ENCODE measurements at regions not wholly inside any gene's neighbourhood (a gene's known extent, or its start where the extent isn't known, plus 50 kb on each side); places are given as distances from the start of the nearest gene placed in this dataset.

DNA sequence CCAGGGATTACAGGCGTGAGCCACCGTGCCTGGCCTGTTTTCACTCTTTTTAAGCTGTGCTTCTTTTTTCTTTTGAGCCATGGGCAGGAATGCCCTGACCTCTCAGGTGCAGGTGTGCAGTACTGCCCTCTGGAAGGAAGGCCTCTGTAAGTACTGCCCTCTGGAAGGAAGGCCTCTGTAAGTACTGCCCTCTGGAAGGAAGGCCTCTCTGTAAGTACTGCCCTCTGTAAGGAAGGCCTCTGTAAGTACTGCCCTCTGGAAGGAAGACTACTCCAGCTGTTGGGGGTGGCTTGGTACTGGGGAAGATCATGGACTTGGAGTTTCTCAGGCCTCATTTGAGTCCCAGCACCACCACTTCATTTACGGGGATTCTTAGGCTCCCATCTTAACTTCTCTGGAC lies 248.5 kb upstream of the ID2 start:
- H3K27me3 Mint-ChIP-seq (ENCODE audit: insufficient read depth): peaks cover 2% of the 10 kb centered on the region
- no peak overlapping the region for H3K27ac Mint-ChIP-seq
- H3K4me3 Mint-ChIP-seq: no peak overlapping the region
- H3K9me3 ChIP-seq (ENCODE audit: control insufficient read depth, low read length): no peaks in the 10 kb centered on the region
- no peaks in the 10 kb centered on the region for H3K36me3 Mint-ChIP-seq (ENCODE audit: low read depth)
- 85 to 99% methylated on average over 2 to 3 of the region's 3 CpGs for WGBS, 2 experiments (ENCODE audit: insufficient coverage in 1 of 2, insufficient read length in 1 of 2)
- no peaks in the 10 kb centered on the region for H3K4me1 ChIP-seq (ENCODE audit: control insufficient read depth, insufficient read depth, low read length)
- TF ChIP-seq, protein P1, sequence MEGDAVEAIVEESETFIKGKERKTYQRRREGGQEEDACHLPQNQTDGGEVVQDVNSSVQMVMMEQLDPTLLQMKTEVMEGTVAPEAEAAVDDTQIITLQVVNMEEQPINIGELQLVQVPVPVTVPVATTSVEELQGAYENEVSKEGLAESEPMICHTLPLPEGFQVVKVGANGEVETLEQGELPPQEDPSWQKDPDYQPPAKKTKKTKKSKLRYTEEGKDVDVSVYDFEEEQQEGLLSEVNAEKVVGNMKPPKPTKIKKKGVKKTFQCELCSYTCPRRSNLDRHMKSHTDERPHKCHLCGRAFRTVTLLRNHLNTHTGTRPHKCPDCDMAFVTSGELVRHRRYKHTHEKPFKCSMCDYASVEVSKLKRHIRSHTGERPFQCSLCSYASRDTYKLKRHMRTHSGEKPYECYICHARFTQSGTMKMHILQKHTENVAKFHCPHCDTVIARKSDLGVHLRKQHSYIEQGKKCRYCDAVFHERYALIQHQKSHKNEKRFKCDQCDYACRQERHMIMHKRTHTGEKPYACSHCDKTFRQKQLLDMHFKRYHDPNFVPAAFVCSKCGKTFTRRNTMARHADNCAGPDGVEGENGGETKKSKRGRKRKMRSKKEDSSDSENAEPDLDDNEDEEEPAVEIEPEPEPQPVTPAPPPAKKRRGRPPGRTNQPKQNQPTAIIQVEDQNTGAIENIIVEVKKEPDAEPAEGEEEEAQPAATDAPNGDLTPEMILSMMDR (conservative IDR thresholded peaks at IDR 0.05): peak; percentile 22
- H3K27me3 ChIP-seq (ENCODE audit: control insufficient read depth, insufficient read depth, low read length, poor library complexity, severe bottlenecking): no peaks in the 10 kb centered on the region
- no peak overlapping the region for H3K4me3 ChIP-seq (ENCODE audit: low read length)
- H3K36me3 ChIP-seq (ENCODE audit: control insufficient read depth, insufficient read depth, low read length): no peaks in the 10 kb centered on the region
- H3K4me1 Mint-ChIP-seq: no peaks in the 10 kb centered on the region
- H3K9ac ChIP-seq (ENCODE audit: extremely low read depth, low read length, poor library complexity, severe bottlenecking): no peak overlapping the region
- no peak overlapping the region for H3K27ac ChIP-seq (ENCODE audit: low read depth, low read length)
- DNase-seq: peak; percentile 38
- H3K9me3 Mint-ChIP-seq: peaks cover 10% of the 10 kb centered on the region

DNA sequence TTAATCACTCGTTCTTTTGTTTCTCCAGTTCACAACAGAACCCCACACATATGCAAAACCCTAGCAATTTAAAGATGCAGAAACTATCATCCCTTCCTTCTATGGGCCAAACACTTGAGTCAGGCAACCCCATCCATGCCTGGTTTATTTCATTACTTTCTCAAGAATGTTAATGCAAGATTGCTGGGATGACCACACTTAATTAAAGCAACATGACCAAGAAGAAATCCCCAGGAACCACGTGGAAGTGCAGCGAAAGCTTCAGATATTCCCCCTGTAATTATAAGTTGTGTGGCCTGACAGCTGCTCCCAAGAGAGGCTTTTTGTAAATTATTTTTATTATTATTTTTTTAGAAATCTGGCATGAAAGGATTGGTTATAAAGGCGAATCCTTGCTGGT lies 246.2 kb upstream of the ID2 start:
- Mint-ChIP-seq H3K4me3 (no peak overlapping the region), H3K27me3 (ENCODE audit: insufficient read depth) (peaks cover 2% of the 10 kb centered on the region), H3K36me3 (ENCODE audit: low read depth) (no peaks in the 10 kb centered on the region), H3K9me3 (peaks cover 10% of the 10 kb centered on the region), H3K27ac (no peak overlapping the region), H3K4me1 (peaks cover 6% of the 10 kb centered on the region)
- Histone ChIP-seq H3K9me3 (ENCODE audit: control insufficient read depth, low read length) (no peaks in the 10 kb centered on the region), H3K27ac (ENCODE audit: low read depth, low read length) (no peak overlapping the region), H3K9ac (ENCODE audit: extremely low read depth, low read length, poor library complexity, severe bottlenecking) (no peak overlapping the region), H3K27me3 (ENCODE audit: control insufficient read depth, insufficient read depth, low read length, poor library complexity, severe bottlenecking) (no peaks in the 10 kb centered on the region), H3K4me1 (ENCODE audit: control insufficient read depth, insufficient read depth, low read length) (no peaks in the 10 kb centered on the region), H3K36me3 (ENCODE audit: control insufficient read depth, insufficient read depth, low read length) (no peaks in the 10 kb centered on the region), H3K4me3 (ENCODE audit: low read length) (no peak overlapping the region)
- DNase-seq: no peak
- TF ChIP-seq, protein P1 (conservative IDR thresholded peaks at IDR 0.05): no peak
- WGBS, 2 experiments (ENCODE audit: insufficient coverage in 1 of 2, insufficient read length in 1 of 2): 74 to 95% methylated on average over 3 to 4 of the region's 4 CpGs

DNA sequence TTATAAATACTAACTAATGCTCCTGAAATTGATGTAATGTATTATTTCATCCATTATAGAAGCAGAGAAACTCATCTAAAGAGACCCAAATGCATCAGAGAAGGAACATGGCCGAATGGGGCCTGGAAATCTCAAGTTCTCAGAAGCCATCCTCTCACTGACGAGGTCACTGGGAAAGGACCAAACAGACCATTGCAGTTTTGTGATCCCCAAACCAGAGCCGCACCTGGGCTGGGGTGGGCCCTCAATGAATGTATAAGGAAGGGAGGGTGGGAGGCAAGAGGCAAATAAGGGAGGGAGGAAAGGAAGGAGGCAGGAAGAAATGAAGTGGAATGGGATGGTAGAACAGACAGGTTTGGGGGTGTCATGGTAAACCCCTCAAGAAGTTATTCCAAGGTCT lies 245.3 kb upstream of the ID2 start:
- Mint-ChIP-seq H3K9me3 (peaks cover 10% of the 10 kb centered on the region), H3K27me3 (ENCODE audit: insufficient read depth) (peaks cover 2% of the 10 kb centered on the region), H3K27ac (no peak overlapping the region), H3K36me3 (ENCODE audit: low read depth) (no peaks in the 10 kb centered on the region), H3K4me3 (no peak overlapping the region), H3K4me1 (peaks cover 6% of the 10 kb centered on the region)
- H3K9ac ChIP-seq (ENCODE audit: extremely low read depth, low read length, poor library complexity, severe bottlenecking): no peak overlapping the region
- no peaks in the 10 kb centered on the region for H3K9me3 ChIP-seq (ENCODE audit: control insufficient read depth, low read length)
- no peak overlapping the region for H3K4me3 ChIP-seq (ENCODE audit: low read length)
- H3K27me3 ChIP-seq (ENCODE audit: control insufficient read depth, insufficient read depth, low read length, poor library complexity, severe bottlenecking): no peaks in the 10 kb centered on the region
- TF ChIP-seq, protein P1 (conservative IDR thresholded peaks at IDR 0.05): no peak
- H3K27ac ChIP-seq (ENCODE audit: low read depth, low read length): no peak overlapping the region
- peak; percentile 10 for DNase-seq
- WGBS, 2 experiments (ENCODE audit: insufficient coverage in 1 of 2, insufficient read length in 1 of 2): 64 to 76% methylated on average over 2 to 3 of the region's 3 CpGs
- H3K4me1 ChIP-seq (ENCODE audit: control insufficient read depth, insufficient read depth, low read length): no peaks in the 10 kb centered on the region
- H3K36me3 ChIP-seq (ENCODE audit: control insufficient read depth, insufficient read depth, low read length): no peaks in the 10 kb centered on the region

All from endodermal cell (in vitro differentiated cells).